ENCODE measurements at regions not wholly inside any gene's neighbourhood (a gene's known extent, or its start where the extent isn't known, plus 50 kb on each side); places are given as distances from the start of the nearest gene placed in this dataset.

- TF ChIP-seq CTCF (IDR thresholded peaks at IDR 0.05) = no peak
- TF ChIP-seq EZH2 (IDR thresholded peaks at IDR 0.05; ENCODE audit: borderline replicate concordance, insufficient read depth, low read depth, low read length, poor library complexity, severe bottlenecking) = no peak
These were observed 657.7 kb downstream of the ETNK1 start for GRCh38 chr12:23282701-23283100.

All from B cell (primary cell).